HepG2 (cell line): ENCODE measurements at regions not wholly inside any gene's neighbourhood (a gene's known extent, or its start where the extent isn't known, plus 50 kb on each side); places are given as distances from the start of the nearest gene placed in this dataset.

Experiments used
- HNF4G ChIP-seq, 2 experiments: sonication (generic) in 1 of 2; formaldehyde crosslinking in 1 of 2; IDR thresholded peaks; 2 replicates each; pipeline versions ENCODE4 v1.4.0 to v1.6.1; 2011 to 2020; ENCODE audit warnings: borderline replicate concordance in 2 of 2, low read depth in 2 of 2, mild to moderate bottlenecking in 2 of 2, low read length in 1 of 2, missing genetic modification reagents in 1 of 2, moderate library complexity in 1 of 2
- RAD21 ChIP-seq: fragments of 450-650 bp; formaldehyde crosslinking; IDR thresholded peaks from 2 replicates; pipeline ENCODE4 v1.5.0; 2020; ENCODE audit warnings: mild to moderate bottlenecking
- TF ChIP-seq, protein P1 (sequence below): IDR thresholded peaks from 2 replicates; pipeline ENCODE4 v1.6.1; 2016; ENCODE audit warnings: low read depth, missing genetic modification reagents, missing compliant biosample characterization

DNA sequence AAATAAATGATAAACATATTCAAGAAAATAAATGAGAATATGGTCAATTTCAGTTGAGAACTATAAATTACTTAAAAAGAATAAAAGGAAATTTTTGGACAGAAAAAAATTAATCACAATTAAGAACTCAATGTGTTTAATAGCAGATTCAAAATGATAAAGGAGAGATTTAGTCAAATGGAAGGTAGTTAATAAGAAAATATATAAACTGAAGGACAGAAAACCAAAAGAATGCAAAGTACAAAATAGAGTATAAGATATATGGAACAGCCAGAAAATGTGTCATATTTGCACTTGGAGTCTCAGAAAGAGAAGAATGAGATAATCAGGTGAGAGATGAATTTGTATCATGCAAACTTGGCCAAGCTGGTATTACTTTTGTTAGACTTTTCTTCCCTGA lies 201.8 kb upstream of the ARID1B start:
- TF ChIP-seq, protein P1, sequence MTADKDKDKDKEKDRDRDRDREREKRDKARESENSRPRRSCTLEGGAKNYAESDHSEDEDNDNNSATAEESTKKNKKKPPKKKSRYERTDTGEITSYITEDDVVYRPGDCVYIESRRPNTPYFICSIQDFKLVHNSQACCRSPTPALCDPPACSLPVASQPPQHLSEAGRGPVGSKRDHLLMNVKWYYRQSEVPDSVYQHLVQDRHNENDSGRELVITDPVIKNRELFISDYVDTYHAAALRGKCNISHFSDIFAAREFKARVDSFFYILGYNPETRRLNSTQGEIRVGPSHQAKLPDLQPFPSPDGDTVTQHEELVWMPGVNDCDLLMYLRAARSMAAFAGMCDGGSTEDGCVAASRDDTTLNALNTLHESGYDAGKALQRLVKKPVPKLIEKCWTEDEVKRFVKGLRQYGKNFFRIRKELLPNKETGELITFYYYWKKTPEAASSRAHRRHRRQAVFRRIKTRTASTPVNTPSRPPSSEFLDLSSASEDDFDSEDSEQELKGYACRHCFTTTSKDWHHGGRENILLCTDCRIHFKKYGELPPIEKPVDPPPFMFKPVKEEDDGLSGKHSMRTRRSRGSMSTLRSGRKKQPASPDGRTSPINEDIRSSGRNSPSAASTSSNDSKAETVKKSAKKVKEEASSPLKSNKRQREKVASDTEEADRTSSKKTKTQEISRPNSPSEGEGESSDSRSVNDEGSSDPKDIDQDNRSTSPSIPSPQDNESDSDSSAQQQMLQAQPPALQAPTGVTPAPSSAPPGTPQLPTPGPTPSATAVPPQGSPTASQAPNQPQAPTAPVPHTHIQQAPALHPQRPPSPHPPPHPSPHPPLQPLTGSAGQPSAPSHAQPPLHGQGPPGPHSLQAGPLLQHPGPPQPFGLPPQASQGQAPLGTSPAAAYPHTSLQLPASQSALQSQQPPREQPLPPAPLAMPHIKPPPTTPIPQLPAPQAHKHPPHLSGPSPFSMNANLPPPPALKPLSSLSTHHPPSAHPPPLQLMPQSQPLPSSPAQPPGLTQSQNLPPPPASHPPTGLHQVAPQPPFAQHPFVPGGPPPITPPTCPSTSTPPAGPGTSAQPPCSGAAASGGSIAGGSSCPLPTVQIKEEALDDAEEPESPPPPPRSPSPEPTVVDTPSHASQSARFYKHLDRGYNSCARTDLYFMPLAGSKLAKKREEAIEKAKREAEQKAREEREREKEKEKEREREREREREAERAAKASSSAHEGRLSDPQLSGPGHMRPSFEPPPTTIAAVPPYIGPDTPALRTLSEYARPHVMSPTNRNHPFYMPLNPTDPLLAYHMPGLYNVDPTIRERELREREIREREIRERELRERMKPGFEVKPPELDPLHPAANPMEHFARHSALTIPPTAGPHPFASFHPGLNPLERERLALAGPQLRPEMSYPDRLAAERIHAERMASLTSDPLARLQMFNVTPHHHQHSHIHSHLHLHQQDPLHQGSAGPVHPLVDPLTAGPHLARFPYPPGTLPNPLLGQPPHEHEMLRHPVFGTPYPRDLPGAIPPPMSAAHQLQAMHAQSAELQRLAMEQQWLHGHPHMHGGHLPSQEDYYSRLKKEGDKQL, result no peak
- TF ChIP-seq HNF4G (IDR thresholded peaks at IDR 0.05; ENCODE audit: borderline replicate concordance, low read depth, low read length) (no peak), HNF4G (CRISPR knock-in tag; IDR thresholded peaks at IDR 0.05; ENCODE audit: borderline replicate concordance, low read depth) (no peak), RAD21 (CRISPR knock-in tag) (no peak)
